ENCODE measurements at regions not wholly inside any gene's neighbourhood (a gene's known extent, or its start where the extent isn't known, plus 50 kb on each side); places are given as distances from the start of the nearest gene placed in this dataset.

- ChIA-PET CTCF (interaction anchor here (1.2 kb wide), 1 partner anchor 19 kb away, joined by 3 read pairs; no protein-coding TSS in a partner anchor), POLR2A (no interaction called here)
- TF ChIP-seq CTCF (IDR thresholded peaks at IDR 0.05; ENCODE audit: control extremely low read depth, extremely low read depth, low read depth, missing control alignments), result no peak
- DNase-seq (ENCODE audit: extremely low spot score), result no peak
Measured at GRCh38 chr9:74321396-74321795, 175.7 kb upstream of the RORB start.

GRCh38 chr9:74322661-74323314, 174.3 kb upstream of the RORB start:
- CTCF ChIA-PET, result no interaction called here
- POLR2A ChIA-PET, result no interaction called here
- no peak for DNase-seq (ENCODE audit: extremely low spot score)
- no peak for TF ChIP-seq CTCF (IDR thresholded peaks at IDR 0.05; ENCODE audit: control extremely low read depth, extremely low read depth, low read depth, missing control alignments)

GRCh38 chr9:74330487-74331214, 166.5 kb upstream of the RORB start:
- no peak for TF ChIP-seq CTCF (IDR thresholded peaks at IDR 0.05; ENCODE audit: control extremely low read depth, extremely low read depth, low read depth, missing control alignments)
- DNase-seq (ENCODE audit: extremely low spot score), result no peak
- ChIA-PET CTCF (no interaction called here), POLR2A (no interaction called here)

- POLR2A ChIA-PET, result no interaction called here
- TF ChIP-seq CTCF (IDR thresholded peaks at IDR 0.05; ENCODE audit: control extremely low read depth, extremely low read depth, low read depth, missing control alignments), result no peak
- CTCF ChIA-PET, result no interaction called here
- no peak for DNase-seq (ENCODE audit: extremely low spot score)
Measured at GRCh38 chr9:74331607-74332006, 165.5 kb upstream of the RORB start.

- DNase-seq (ENCODE audit: extremely low spot score), result no peak
- no peak for TF ChIP-seq CTCF (IDR thresholded peaks at IDR 0.05; ENCODE audit: control extremely low read depth, extremely low read depth, low read depth, missing control alignments)
- CTCF ChIA-PET, result no interaction called here
- POLR2A ChIA-PET, result no interaction called here
Measured at GRCh38 chr9:74333384-74334032, 163.6 kb upstream of the RORB start.

- DNase-seq (ENCODE audit: extremely low spot score), result no peak
- CTCF ChIA-PET, result no interaction called here
- TF ChIP-seq CTCF (IDR thresholded peaks at IDR 0.05; ENCODE audit: control extremely low read depth, extremely low read depth, low read depth, missing control alignments), result no peak
- POLR2A ChIA-PET, result no interaction called here
Measured at GRCh38 chr9:74334271-74334670, 162.9 kb upstream of the RORB start.
